NCI-H187 treated with DMSO at 0.1 percent for 48 hours (cell line): ENCODE measurements at regions not wholly inside any gene's neighbourhood (a gene's known extent, or its start where the extent isn't known, plus 50 kb on each side); places are given as distances from the start of the nearest gene placed in this dataset.
A peak's percentile ranks its signal among the peaks of the same experiment; 100 is the strongest.
"Not testable (repeated sequence)": the region's sequence is repeated elsewhere in the genome, so short reads cannot be mapped to it uniquely, and the experiment has no call there.

ENCODE experiments used
- DNase-seq: peaks from one replicate; lab custom pipeline; 2025; lab: John Stamatoyannopoulos, UW

DNA sequence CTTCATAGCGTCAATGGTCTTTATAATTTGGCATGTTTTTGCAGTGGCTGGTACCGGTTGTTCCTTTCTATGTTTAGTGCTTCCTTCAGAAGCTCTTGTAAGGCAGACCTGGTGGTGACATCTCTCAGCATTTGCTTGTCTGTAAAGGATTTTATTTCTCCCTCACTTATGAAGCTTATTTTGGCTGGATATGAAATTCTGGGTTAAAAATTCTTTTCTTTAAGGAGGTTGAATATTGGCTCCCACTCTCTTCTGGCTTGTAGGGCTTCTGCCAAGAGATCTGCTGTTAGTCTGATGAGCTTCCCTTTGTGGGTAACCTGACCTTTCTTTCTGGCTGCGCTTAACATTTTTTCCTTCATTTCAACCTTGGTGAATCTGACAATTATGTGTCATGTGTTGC lies 250.0 kb upstream of the CTNNB1 start:
- DNase-seq = not testable (repeated sequence)

DNA sequence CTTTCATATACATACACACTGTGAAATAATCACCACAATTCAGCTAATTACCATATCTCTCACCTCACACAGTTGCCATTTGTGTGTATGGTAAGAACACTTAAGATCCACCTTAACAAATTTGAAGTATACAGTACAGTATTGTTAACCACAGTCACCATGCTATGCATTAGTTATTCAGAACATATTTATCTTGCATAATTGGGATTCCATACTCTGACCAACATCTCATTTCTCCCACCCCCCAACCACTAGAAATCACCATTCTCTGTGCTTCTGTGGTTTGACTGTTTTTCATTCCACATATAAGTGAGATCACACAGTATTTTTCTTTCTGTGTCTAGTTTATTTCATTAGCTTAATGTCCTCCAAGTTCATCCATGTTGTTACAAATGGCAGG lies 247.7 kb upstream of the CTNNB1 start:
- DNase-seq = no peak

DNA sequence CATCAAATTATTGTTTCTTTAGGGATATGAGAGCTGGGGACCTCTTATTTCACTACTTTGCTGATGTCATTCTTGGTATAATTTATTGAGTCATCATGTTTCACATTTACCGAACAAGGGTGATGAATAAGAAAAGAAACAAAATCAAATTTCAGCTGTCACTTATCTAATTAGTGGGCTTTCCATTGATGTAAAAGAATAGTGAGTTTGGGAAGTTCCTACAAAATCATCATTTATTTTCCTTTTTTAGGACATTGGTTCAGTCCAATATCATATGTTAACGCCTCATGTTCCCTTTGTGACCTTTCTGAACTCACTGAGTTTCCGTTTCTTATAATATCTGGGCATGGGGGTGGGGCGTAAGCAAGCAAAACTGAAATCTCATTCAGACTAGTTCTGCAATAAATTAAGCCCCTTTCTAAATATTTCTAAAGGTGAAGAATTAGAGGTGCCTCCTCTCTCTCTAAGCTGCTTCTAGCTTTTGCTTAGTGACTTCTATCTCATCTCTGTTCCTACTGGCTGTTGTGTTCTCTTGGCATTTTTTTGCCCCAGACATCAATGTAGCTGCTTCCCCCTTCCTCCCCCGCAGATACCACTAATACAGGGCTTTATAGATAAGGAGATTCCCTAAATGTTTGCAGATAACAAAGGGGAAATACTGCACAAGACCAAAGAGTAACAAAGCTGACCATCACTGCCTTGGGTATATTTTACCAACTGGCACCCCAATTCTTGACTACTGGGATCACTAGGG lies 238.0 kb upstream of the CTNNB1 start:
- DNase-seq = no peak

- DNase-seq = no peak
Observed at GRCh38 chr3:40962721-40963120, 236.6 kb upstream of the CTNNB1 start.

- DNase-seq = no peak
Observed at GRCh38 chr3:40968666-40969065, 230.6 kb upstream of the CTNNB1 start.

DNA sequence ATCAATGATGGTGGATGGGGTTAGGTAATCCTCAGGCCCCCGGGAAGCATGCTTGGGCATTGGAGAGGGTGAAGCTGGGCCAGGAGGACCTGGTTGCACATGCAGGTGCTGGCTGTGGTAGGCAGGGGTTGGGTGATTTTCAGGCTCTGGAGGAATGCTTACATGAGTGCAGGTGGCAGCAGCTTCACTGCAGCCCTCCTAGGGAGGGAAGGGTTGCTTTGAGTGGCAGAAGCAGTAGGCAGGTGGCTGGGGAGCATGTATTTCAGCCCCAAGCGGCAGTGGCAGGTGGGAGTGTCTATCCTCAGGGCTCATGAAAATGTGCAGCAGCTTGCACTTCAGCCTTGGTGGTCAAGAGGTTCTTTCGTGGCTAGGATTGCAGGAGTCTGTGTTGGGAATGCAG lies 230.0 kb upstream of the CTNNB1 start:
- no peak for DNase-seq

DNA sequence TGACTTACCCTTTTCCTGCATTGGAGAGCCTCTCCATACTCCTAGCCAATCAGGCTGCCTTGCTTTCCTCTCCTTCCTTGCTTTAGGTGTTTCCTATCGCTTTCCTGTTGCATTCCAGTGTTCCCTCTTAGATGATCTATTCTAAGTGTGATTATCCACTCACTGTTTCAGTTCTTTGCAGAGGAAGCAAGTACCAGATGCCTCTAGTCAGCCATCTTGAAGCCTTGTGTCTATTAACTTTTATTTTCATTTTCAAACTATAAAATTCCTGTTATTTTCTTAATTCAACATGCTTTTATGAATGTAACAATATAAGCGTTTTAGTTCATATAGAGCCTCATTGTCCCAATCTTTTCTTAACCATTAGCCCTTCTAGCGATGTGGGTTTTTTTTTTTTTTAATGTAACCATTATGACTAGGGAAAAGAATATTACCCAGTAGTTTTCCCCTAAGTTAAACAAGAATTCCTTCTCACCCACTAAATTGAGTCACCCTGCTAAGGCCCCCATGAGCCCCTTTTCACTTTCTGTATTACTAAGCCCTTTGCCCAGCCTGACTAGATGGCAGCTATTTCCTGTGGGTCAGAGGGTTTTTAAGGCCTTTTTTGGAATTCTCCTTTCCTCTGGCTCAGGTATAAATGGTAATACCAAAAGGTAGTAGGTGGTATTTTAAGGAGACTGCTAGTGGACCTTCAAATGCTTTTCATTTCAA lies 229.4 kb upstream of the CTNNB1 start:
- DNase-seq = no peak

DNA sequence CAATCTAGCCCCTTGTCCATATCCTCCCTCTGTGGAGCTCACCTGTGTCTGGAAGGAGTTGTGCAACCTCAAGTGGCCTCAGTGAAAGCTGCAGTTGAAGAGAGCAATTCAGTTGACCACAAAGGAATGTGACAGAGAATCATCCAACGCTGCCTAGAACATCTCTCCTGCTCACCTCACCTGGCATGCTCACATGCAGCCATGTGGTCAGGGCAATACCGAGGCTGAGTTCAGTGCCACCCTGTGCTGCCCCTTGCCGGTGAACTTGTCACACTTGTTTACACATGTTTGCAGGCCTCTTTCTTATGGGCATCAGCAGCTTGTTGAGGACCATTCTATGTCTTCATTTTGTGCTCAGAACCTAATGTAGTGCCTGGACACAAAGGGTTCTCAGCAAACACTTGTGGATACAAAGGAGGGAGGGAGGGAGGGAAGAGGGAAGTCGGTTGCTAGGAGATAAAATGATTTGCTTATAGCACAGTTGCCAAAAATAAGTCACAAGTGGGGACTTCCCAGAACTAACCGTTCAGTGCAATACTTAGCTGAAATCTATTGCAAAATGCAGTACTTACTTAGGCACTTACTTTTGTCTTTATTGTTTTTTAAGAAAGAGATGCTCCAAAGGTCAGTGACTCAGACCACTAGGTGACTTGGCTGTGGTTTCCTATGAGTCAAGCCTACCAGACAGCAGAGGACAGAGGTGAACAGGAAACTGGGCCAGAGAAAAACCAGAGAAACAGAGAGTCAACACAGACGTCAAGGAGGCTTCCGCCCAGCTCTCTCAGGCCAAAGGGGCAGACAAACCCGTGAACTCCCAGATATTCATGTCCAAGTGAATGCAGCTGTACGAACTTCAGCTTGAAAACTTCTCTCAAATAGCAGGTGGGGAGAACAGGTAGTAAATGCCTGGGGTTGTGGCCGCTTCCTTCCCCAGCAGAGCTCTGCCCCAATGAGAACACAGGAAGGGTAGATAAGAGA lies 227.8 kb upstream of the CTNNB1 start:
- DNase-seq = peak; percentile 34

DNA sequence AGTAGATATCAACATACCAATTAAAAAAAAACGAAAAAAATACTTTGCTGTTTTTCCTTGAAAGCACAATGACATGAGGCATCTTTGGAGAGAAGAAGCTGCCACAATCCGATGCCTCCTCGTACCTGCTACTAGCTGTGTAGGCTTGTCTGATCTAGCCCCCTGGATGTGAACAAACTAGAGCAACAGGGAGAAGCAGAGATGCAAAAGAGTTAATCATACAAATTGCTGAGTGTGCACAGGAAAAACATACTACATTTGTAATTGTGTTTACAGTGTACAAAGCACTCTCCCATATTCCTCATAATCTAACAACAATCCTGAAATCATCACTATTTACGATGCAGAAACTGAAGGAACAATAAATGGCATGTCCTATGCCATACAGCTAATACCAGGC lies 227.0 kb upstream of the CTNNB1 start:
- DNase-seq = no peak

GRCh38 chr3:40973141-40973540 lies 226.2 kb upstream of the CTNNB1 start:
- no peak for DNase-seq

GRCh38 chr3:40975711-40976121 lies 223.6 kb upstream of the CTNNB1 start:
- no peak for DNase-seq

GRCh38 chr3:40976241-40976640 lies 223.1 kb upstream of the CTNNB1 start:
- DNase-seq = no peak

- DNase-seq = no peak
Observed at GRCh38 chr3:40978442-40978841, 220.9 kb upstream of the CTNNB1 start.

- no peak for DNase-seq
Observed at GRCh38 chr3:40979962-40980361, 219.3 kb upstream of the CTNNB1 start.

DNA sequence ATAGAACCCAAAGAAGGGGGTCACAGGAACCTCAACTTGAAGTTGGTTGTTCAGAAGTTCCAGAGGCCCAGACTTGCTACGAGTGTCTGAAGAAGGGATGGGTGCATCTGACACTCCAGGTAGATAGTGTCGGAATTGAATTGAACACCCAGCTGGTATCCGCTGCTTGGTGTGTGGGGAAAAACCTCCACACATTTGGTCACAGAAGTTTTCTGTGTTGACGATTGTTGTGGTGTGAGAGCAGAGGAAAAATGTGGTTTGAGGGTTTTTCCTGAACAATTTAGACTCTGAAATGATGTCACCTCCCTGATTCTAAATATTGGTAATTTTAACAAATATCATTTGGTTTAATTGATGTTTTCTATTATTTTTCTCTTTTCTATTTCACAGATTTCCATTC lies 218.8 kb upstream of the CTNNB1 start:
- DNase-seq = no peak

GRCh38 chr3:40985195-40985594 lies 214.1 kb upstream of the CTNNB1 start:
- DNase-seq = no peak

- no peak for DNase-seq
Observed at GRCh38 chr3:40988468-40988867, 210.8 kb upstream of the CTNNB1 start.

GRCh38 chr3:40989141-40990061 lies 209.9 kb upstream of the CTNNB1 start:
- no peak for DNase-seq

GRCh38 chr3:40990062-40990456 lies 209.2 kb upstream of the CTNNB1 start:
- no peak for DNase-seq

DNA sequence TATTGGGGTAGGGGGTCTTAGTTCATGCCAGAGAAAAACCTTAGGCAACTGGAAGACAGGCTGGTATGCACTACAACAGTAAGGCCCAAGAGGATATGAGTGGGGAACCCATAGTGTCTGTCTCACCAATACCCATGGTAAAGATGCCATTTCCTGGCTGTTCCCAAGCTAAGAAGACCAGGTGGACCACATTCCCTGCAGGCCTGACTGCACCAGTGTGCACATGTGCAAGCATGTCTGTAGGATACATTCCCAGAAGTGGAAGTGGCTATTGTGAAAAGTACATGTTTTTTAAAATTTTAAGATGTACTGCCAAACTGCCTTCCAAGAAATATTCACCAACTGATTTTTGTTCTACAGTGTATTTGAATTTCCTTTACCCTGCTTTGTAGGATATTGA lies 207.3 kb upstream of the CTNNB1 start:
- no peak for DNase-seq

- no peak for DNase-seq
Observed at GRCh38 chr3:40994611-40995010, 204.7 kb upstream of the CTNNB1 start.
